Right hindlimb (tissue), 1 donor: ENCODE measurements at regions not wholly inside any gene's neighbourhood (a gene's known extent, or its start where the extent isn't known, plus 50 kb on each side); places are given as distances from the start of the nearest gene placed in this dataset.
"Not testable (repeated sequence)": the region's sequence is repeated elsewhere in the genome, so short reads cannot be mapped to it uniquely, and the experiment has no call there.

ENCODE experiments used
- DNase-seq: peaks from one replicate; pipeline ENCODE4 v3.0.0-alpha.2; 2018

- DNase-seq: no peak
Observed at GRCh38 chr1:198809247-198809646, 170.4 kb downstream of the PTPRC start.

GRCh38 chr1:198811449-198811848 lies 172.6 kb downstream of the PTPRC start:
- no peak for DNase-seq

- no peak for DNase-seq
Observed at GRCh38 chr1:198823626-198824025, 184.8 kb downstream of the PTPRC start.

GRCh38 chr1:198825254-198825653 lies 186.4 kb downstream of the PTPRC start:
- DNase-seq: no peak

- DNase-seq: no peak
Observed at GRCh38 chr1:198829356-198829755, 190.5 kb downstream of the PTPRC start.

- DNase-seq: no peak
Observed at GRCh38 chr1:198829944-198830343, 191.1 kb downstream of the PTPRC start.

GRCh38 chr1:198830412-198830811 lies 191.6 kb downstream of the PTPRC start:
- no peak for DNase-seq

GRCh38 chr1:198833706-198834503 lies 195.1 kb downstream of the PTPRC start:
- no peak for DNase-seq

GRCh38 chr1:198837278-198838021 lies 198.6 kb downstream of the PTPRC start:
- DNase-seq: no peak

GRCh38 chr1:198838022-198838342 lies 199.1 kb downstream of the PTPRC start:
- DNase-seq: no peak

- DNase-seq: no peak
Observed at GRCh38 chr1:198841477-198841876, 202.6 kb downstream of the PTPRC start.

- DNase-seq: no peak
Observed at GRCh38 chr1:198842686-198843085, 203.8 kb downstream of the PTPRC start.

GRCh38 chr1:198845271-198845670 lies 206.4 kb downstream of the PTPRC start:
- DNase-seq: no peak

GRCh38 chr1:198845851-198846250 lies 207.0 kb downstream of the PTPRC start:
- no peak for DNase-seq

- no peak for DNase-seq
Observed at GRCh38 chr1:198846556-198846955, 207.7 kb downstream of the PTPRC start.

- DNase-seq: no peak
Observed at GRCh38 chr1:198848206-198848605, 209.4 kb downstream of the PTPRC start.

- no peak for DNase-seq
Observed at GRCh38 chr1:198848649-198849048, 209.8 kb downstream of the PTPRC start.

- no peak for DNase-seq
Observed at GRCh38 chr1:198849093-198849492, 210.3 kb downstream of the PTPRC start.

GRCh38 chr1:198850196-198850595 lies 211.4 kb downstream of the PTPRC start:
- no peak for DNase-seq

GRCh38 chr1:198850966-198851365 lies 212.1 kb downstream of the PTPRC start:
- not testable (repeated sequence) for DNase-seq

GRCh38 chr1:198856601-198857000 lies 217.8 kb downstream of the PTPRC start:
- DNase-seq: no peak

GRCh38 chr1:198858033-198858432 lies 219.2 kb downstream of the PTPRC start:
- no peak for DNase-seq

GRCh38 chr1:198860371-198860770 lies 221.5 kb downstream of the PTPRC start:
- DNase-seq: no peak

- no peak for DNase-seq
Observed at GRCh38 chr1:198861636-198862035, 222.8 kb downstream of the PTPRC start.

GRCh38 chr1:198864695-198865094 lies 225.9 kb downstream of the PTPRC start:
- DNase-seq: no peak
